Putamen (tissue), 1 donor: ENCODE measurements at regions not wholly inside any gene's neighbourhood (a gene's known extent, or its start where the extent isn't known, plus 50 kb on each side); places are given as distances from the start of the nearest gene placed in this dataset.
"Not testable (repeated sequence)": the region's sequence is repeated elsewhere in the genome, so short reads cannot be mapped to it uniquely, and the experiment has no call there.

Experiments used
- DNase-seq: peaks from one replicate; pipeline ENCODE4 v3.0.0-alpha.2; 2016; ENCODE audit warnings: low spot score

- not testable (repeated sequence) for DNase-seq
These were observed 123.8 kb downstream of the LAT start for GRCh38 chr16:29108625-29109169.

- DNase-seq = no peak
These were observed 122.4 kb downstream of the LAT start for GRCh38 chr16:29107299-29107698.

GRCh38 chr16:29106259-29106908 is 121.5 kb downstream of the LAT start:
- DNase-seq = not testable (repeated sequence)

- DNase-seq = not testable (repeated sequence)
These were observed 119.7 kb downstream of the LAT start for GRCh38 chr16:29104600-29104999.

- not testable (repeated sequence) for DNase-seq
These were observed 113.1 kb downstream of the LAT start for GRCh38 chr16:29097965-29098364.

GRCh38 chr16:29094729-29095624 is 110.1 kb downstream of the LAT start:
- DNase-seq = not testable (repeated sequence)

GRCh38 chr16:29094325-29094724 is 109.5 kb downstream of the LAT start:
- not testable (repeated sequence) for DNase-seq

- not testable (repeated sequence) for DNase-seq
These were observed 104.8 kb downstream of the LAT start for GRCh38 chr16:29089679-29090078.

GRCh38 chr16:29087673-29088072 is 102.8 kb downstream of the LAT start:
- DNase-seq = not testable (repeated sequence)

- DNase-seq = not testable (repeated sequence)
These were observed 97.2 kb downstream of the LAT start for GRCh38 chr16:29081829-29082639.

- not testable (repeated sequence) for DNase-seq
These were observed 89.9 kb downstream of the LAT start for GRCh38 chr16:29074554-29075402.

GRCh38 chr16:29062235-29062634 is 77.4 kb downstream of the LAT start:
- DNase-seq = not testable (repeated sequence)

- DNase-seq = not testable (repeated sequence)
These were observed 76.6 kb downstream of the LAT start for GRCh38 chr16:29061467-29061921.

GRCh38 chr16:29060022-29060810 is 75.4 kb downstream of the LAT start:
- not testable (repeated sequence) for DNase-seq

- not testable (repeated sequence) for DNase-seq
These were observed 74.7 kb downstream of the LAT start for GRCh38 chr16:29059575-29059974.
